Stomach (tissue), 8 donors: ENCODE measurements at regions not wholly inside any gene's neighbourhood (a gene's known extent, or its start where the extent isn't known, plus 50 kb on each side); places are given as distances from the start of the nearest gene placed in this dataset.

Source experiments
- DNase-seq, 2 donors: peaks; one replicate each; pipeline versions ENCODE4 v3.0.0 to v3.0.0-alpha.2; 2013 to 2019
- H3K27ac ChIP-seq, 5 donors: fragments of 200-600 bp in 4 of 5; sonication (generic) in 4 of 5; one replicate each; pipeline ENCODE4 v1.5.1; 2013 to 2019; ENCODE audit warnings: mild to moderate bottlenecking in 1 of 5, moderate library complexity in 1 of 5
- H3K27me3 ChIP-seq, 3 donors: fragments of 200-600 bp; sonication (generic); one replicate each; pipeline ENCODE4 v1.5.1; 2017 to 2019; ENCODE audit warnings: mixed run types in 1 of 3
- H3K36me3 ChIP-seq, 4 donors: fragments of 200-600 bp; sonication (generic); 1 replicate in 3 of 4; 2 replicates in 1 of 4; pipeline ENCODE4 v1.5.1; 2016 to 2019
- H3K4me1 ChIP-seq, 4 donors: fragments of 200-600 bp; sonication (generic); one replicate each; pipeline ENCODE4 v1.5.1; 2016 to 2019
- H3K4me3 ChIP-seq, 4 donors: fragments of 200-600 bp; sonication (generic) in 3 of 4; one replicate each; pipeline ENCODE4 v1.5.1; 2016 to 2019; ENCODE audit warnings: mild to moderate bottlenecking in 1 of 4
- H3K9me3 ChIP-seq, 4 donors: fragments of 200-600 bp; sonication (generic); one replicate each; pipeline ENCODE4 v1.5.1; 2016 to 2019
- CTCF ChIP-seq, 7 experiments: fragments of 450-650 bp in 4 of 7; fragments of 200-600 bp in 3 of 7; sonication (generic) in 3 of 7; IDR thresholded peaks; one replicate each; pipeline ENCODE4 v1.5.1; 2016 to 2019; ENCODE audit warnings: antibody characterized with exemption in 7 of 7, control low read depth in 2 of 7, mild to moderate bottlenecking in 1 of 7
- EP300 ChIP-seq: sonication (generic); formaldehyde crosslinking; IDR thresholded peaks from one replicate; pipeline ENCODE4 v1.6.1; 2017; ENCODE audit warnings: antibody characterized with exemption
- POLR2A ChIP-seq, 4 donors: fragments of 450-650 bp; IDR thresholded peaks; one replicate each; pipeline ENCODE4 v1.6.1; 2016; ENCODE audit warnings: antibody characterized with exemption in 4 of 4, control low read depth in 2 of 4, mild to moderate bottlenecking in 1 of 4, moderate library complexity in 1 of 4
- POLR2AphosphoS5 ChIP-seq, 3 donors: sonication (generic); formaldehyde crosslinking; IDR thresholded peaks; one replicate each; pipeline ENCODE4 v1.6.1; 2016; ENCODE audit warnings: antibody characterized with exemption in 3 of 3
- WGBS, 5 donors: extraction: QIAGEN DNeasy Blood & Tissue Kit in 3 of 5; methylation state at CpG; one replicate each; pipeline versions ENCODE4 v1.1.5 to v1.1.7; 2013 to 2018; 5-methylcytosine and 5-hydroxymethylcytosine counted together
- intact Hi-C: fragments of 100-400 bp; cut with DNase I; formaldehyde crosslinking; loops from one replicate; pipeline ENCODE4 v1.15.1; 2023; ENCODE audit warnings: low total_unique reads
- donor health status: healthy with polysubstance abuse.
- donor health status: Bipolar disorder and iron deficiency.
- donor health status: healthy.

GRCh38 chr1:18009478-18009961, 98.1 kb upstream of the IGSF21 start:
- no peak for DNase-seq
- no peak for TF ChIP-seq POLR2A (IDR thresholded peaks at IDR 0.05)
- no peak for TF ChIP-seq POLR2AphosphoS5 (IDR thresholded peaks at IDR 0.05)
- TF ChIP-seq EP300, result no peak
- no peak for TF ChIP-seq CTCF (IDR thresholded peaks at IDR 0.05)
- H3K27ac ChIP-seq, result no peak overlapping the region
- peaks cover 0 to 75% (median 9%) of the 10 kb centered on the region in 3 donors for H3K27me3 ChIP-seq
- no peaks in the 10 kb centered on the region for H3K4me1 ChIP-seq
- H3K4me3 ChIP-seq, result no peak overlapping the region
- no peaks in the 10 kb centered on the region for H3K9me3 ChIP-seq
- 6 to 12% (median 8%) methylated on average over 8 of the region's 8 CpGs for WGBS, 5 donors
- no peaks in the 10 kb centered on the region for H3K36me3 ChIP-seq
- intact Hi-C loops, result no loop called here

- WGBS, 5 donors, result 65 to 79% (median 74%) methylated on average over 4 of the region's 4 CpGs
- H3K9me3 ChIP-seq, result no peaks in the 10 kb centered on the region
- peaks cover 0 to 75% (median 9%) of the 10 kb centered on the region in 3 donors for H3K27me3 ChIP-seq
- H3K36me3 ChIP-seq, result no peaks in the 10 kb centered on the region
- H3K4me1 ChIP-seq, result no peaks in the 10 kb centered on the region
- H3K27ac ChIP-seq, result no peak overlapping the region
- no peak overlapping the region for H3K4me3 ChIP-seq
- TF ChIP-seq POLR2A (IDR thresholded peaks at IDR 0.05) (no peak), POLR2AphosphoS5 (IDR thresholded peaks at IDR 0.05) (no peak), CTCF (IDR thresholded peaks at IDR 0.05) (no peak), EP300 (no peak)
- no peak for DNase-seq
- intact Hi-C loops, result no loop called here
These were observed 97.2 kb upstream of the IGSF21 start for GRCh38 chr1:18010408-18010807.

- H3K27me3 ChIP-seq, result peaks cover 0 to 79% (median 9%) of the 10 kb centered on the region in 3 donors
- WGBS, 5 donors, result 36 to 57% (median 50%) methylated on average over 2 of the region's 2 CpGs
- TF ChIP-seq CTCF (IDR thresholded peaks at IDR 0.05), result no peak
- no peak overlapping the region for H3K27ac ChIP-seq
- H3K4me1 ChIP-seq, result no peaks in the 10 kb centered on the region
- no peaks in the 10 kb centered on the region for H3K9me3 ChIP-seq
- DNase-seq, result peak in 1 of 2 donors; percentile 9
- intact Hi-C loops, result no loop called here
- no peak overlapping the region for H3K4me3 ChIP-seq
- H3K36me3 ChIP-seq, result no peaks in the 10 kb centered on the region
These were observed 96.7 kb upstream of the IGSF21 start for GRCh38 chr1:18010945-18011344.

- Histone ChIP-seq H3K4me1 (no peaks in the 10 kb centered on the region), H3K36me3 (no peaks in the 10 kb centered on the region), H3K27me3 (peaks cover 0 to 82% (median 9%) of the 10 kb centered on the region in 3 donors), H3K9me3 (no peaks in the 10 kb centered on the region), H3K4me3 (no peak overlapping the region), H3K27ac (no peak overlapping the region)
- DNase-seq, result no peak
- TF ChIP-seq POLR2A (IDR thresholded peaks at IDR 0.05) (no peak), POLR2AphosphoS5 (IDR thresholded peaks at IDR 0.05) (no peak), EP300 (no peak), CTCF (IDR thresholded peaks at IDR 0.05) (no peak)
- intact Hi-C loops, result no loop called here
- WGBS, 5 donors, result 83 to 93% (median 88%) methylated on average over 1 of the region's 1 CpG
These were observed 95.9 kb upstream of the IGSF21 start for GRCh38 chr1:18011703-18012102.
